WTC11 (cell line): ENCODE measurements at regions not wholly inside any gene's neighbourhood (a gene's known extent, or its start where the extent isn't known, plus 50 kb on each side); places are given as distances from the start of the nearest gene placed in this dataset.

ENCODE experiments used
- ATAC-seq: fragments of 200-7000 bp; cut with Tn5 transposase; 2 replicates; pipeline ENCODE4 v1.10.0; 2021; ENCODE audit warnings: mild to moderate bottlenecking, moderate library complexity
- CTCF ChIA-PET: fragments of 300-600 bp; sonication (Branson Sonifier 250); formaldehyde crosslinking; loops from one replicate; lab custom pipeline; 2021; ENCODE audit warnings: antibody characterized with exemption; lab: Charles Lee
- POLR2A ChIA-PET: fragments of 350-600 bp; sonication (Branson Sonifier 250); formaldehyde crosslinking; loops from one replicate; lab custom pipeline; 2021; ENCODE audit warnings: antibody characterized with exemption; lab: Charles Lee
- DNase-seq: peaks from one replicate; pipeline ENCODE4 v3.0.0; 2021; ENCODE audit warnings: low spot score
- H3K27ac Mint-ChIP-seq: 2 replicates; pipeline ENCODE4 v1.8.0; 2021; ENCODE audit warnings: mixed read lengths
- H3K27me3 Mint-ChIP-seq: 2 replicates; pipeline ENCODE4 v1.8.0; 2021; ENCODE audit warnings: low read depth, mild to moderate bottlenecking, moderate library complexity, mixed read lengths
- H3K36me3 Mint-ChIP-seq: 2 replicates; pipeline ENCODE4 v1.8.0; 2021; ENCODE audit warnings: mixed read lengths
- H3K4me1 Mint-ChIP-seq: 2 replicates; pipeline ENCODE4 v1.8.0; 2022; ENCODE audit warnings: mixed read lengths
- H3K4me3 Mint-ChIP-seq: 2 replicates; pipeline ENCODE4 v1.8.0; 2021; ENCODE audit warnings: mild to moderate bottlenecking, moderate library complexity, mixed read lengths
- H3K9me3 Mint-ChIP-seq: 2 replicates; pipeline ENCODE4 v1.8.0; 2021; ENCODE audit warnings: mixed read lengths
- ATF2 ChIP-seq: sonication (generic); formaldehyde crosslinking; IDR thresholded peaks from 2 replicates; pipeline ENCODE4 v1.8.1; 2022; ENCODE audit warnings: low read depth, missing genetic modification reagents, borderline replicate concordance
- CBFB ChIP-seq: sonication (generic); formaldehyde crosslinking; IDR thresholded peaks from 2 replicates; pipeline ENCODE4 v1.8.1; 2022; ENCODE audit warnings: mild to moderate bottlenecking, low read depth, missing genetic modification reagents
- E2F1 ChIP-seq: sonication (generic); formaldehyde crosslinking; IDR thresholded peaks from 2 replicates; pipeline ENCODE4 v1.8.0; 2022; ENCODE audit warnings: mild to moderate bottlenecking, missing genetic modification reagents
- ETV6 ChIP-seq: sonication (generic); formaldehyde crosslinking; IDR thresholded peaks from 2 replicates; pipeline ENCODE4 v1.8.1; 2022; ENCODE audit warnings: mild to moderate bottlenecking, missing genetic modification reagents
- GABPB1 ChIP-seq: sonication (generic); formaldehyde crosslinking; IDR thresholded peaks from 2 replicates; pipeline ENCODE4 v1.8.1; 2023; ENCODE audit warnings: mild to moderate bottlenecking, missing genetic modification reagents
- MAX ChIP-seq: sonication (generic); formaldehyde crosslinking; IDR thresholded peaks from 2 replicates; pipeline ENCODE4 v1.8.0; 2022; ENCODE audit warnings: mild to moderate bottlenecking, missing genetic modification reagents
- MYBL2 ChIP-seq: sonication (generic); formaldehyde crosslinking; IDR thresholded peaks from 2 replicates; pipeline ENCODE4 v1.8.1; 2023; ENCODE audit warnings: mild to moderate bottlenecking, moderate library complexity, missing genetic modification reagents
- OVOL2 ChIP-seq: fragments of 250-450 bp; sonication (Bioruptor Pico); IDR thresholded peaks from 2 replicates; pipeline ENCODE4 v1.9.0; 2021; ENCODE audit warnings: mild to moderate bottlenecking, borderline replicate concordance
- PREB ChIP-seq: sonication (generic); formaldehyde crosslinking; IDR thresholded peaks from 2 replicates; pipeline ENCODE4 v1.8.1; 2022; ENCODE audit warnings: mild to moderate bottlenecking, missing genetic modification reagents, moderate library complexity, borderline replicate concordance
- STAT6 ChIP-seq: sonication (generic); formaldehyde crosslinking; conservative IDR thresholded peaks from 2 replicates; pipeline ENCODE4 v1.8.1; 2023; ENCODE audit warnings: mild to moderate bottlenecking, low read depth, missing genetic modification reagents, moderate library complexity
- ZMAT4 ChIP-seq: fragments of 250-450 bp; sonication (Bioruptor Pico); IDR thresholded peaks from 2 replicates; pipeline ENCODE4 v1.9.0; 2021; ENCODE audit warnings: mild to moderate bottlenecking
- ZNF121 ChIP-seq: sonication (generic); formaldehyde crosslinking; IDR thresholded peaks from 2 replicates; pipeline ENCODE4 v1.8.0; 2023; ENCODE audit warnings: missing genetic modification reagents
- ZNF263 ChIP-seq: sonication (generic); formaldehyde crosslinking; IDR thresholded peaks from 2 replicates; pipeline ENCODE4 v1.8.1; 2022; ENCODE audit warnings: low read depth, mild to moderate bottlenecking, moderate library complexity, missing genetic modification reagents
- ZNF425 ChIP-seq: fragments of 250-450 bp; sonication (Bioruptor Pico); conservative IDR thresholded peaks from 2 replicates; pipeline ENCODE4 v1.9.0; 2021; ENCODE audit warnings: mild to moderate bottlenecking

- no peak for TF ChIP-seq ZNF425 (CRISPR knock-in tag)
- no peak for TF ChIP-seq ETV6 (CRISPR knock-in tag)
- TF ChIP-seq GABPB1 (CRISPR knock-in tag), result no peak
- TF ChIP-seq MYBL2, result no peak
Observed at GRCh38 chr5:28561522-28561921, 1523.1 kb upstream of the CDH9 start (continued).

GRCh38 chr5:28558196-28558595, 1519.8 kb upstream of the CDH9 start:
- ChIA-PET POLR2A (no interaction called here), CTCF (no interaction called here)
- ATAC-seq, result no peak

More at GRCh38 chr5:28558196-28558595, 1519.8 kb upstream of the CDH9 start:
- Mint-ChIP-seq H3K27me3 (peaks cover 2% of the 10 kb centered on the region; the same call in 1 of the 2 replicates), H3K27ac (no peak overlapping the region), H3K9me3 (peaks cover 19% of the 10 kb centered on the region), H3K4me1 (no peaks in the 10 kb centered on the region), H3K4me3 (no peak overlapping the region), H3K36me3 (no peaks in the 10 kb centered on the region)
- no peak for DNase-seq
- TF ChIP-seq ZMAT4 (CRISPR knock-in tag), result no peak
- TF ChIP-seq ATF2 (CRISPR knock-in tag), result no peak
- TF ChIP-seq ZNF263 (CRISPR knock-in tag), result no peak
- TF ChIP-seq OVOL2, result no peak
- TF ChIP-seq CBFB (CRISPR knock-in tag), result no peak
- TF ChIP-seq STAT6, result no peak
- TF ChIP-seq MAX (CRISPR knock-in tag), result no peak
- no peak for TF ChIP-seq PREB (CRISPR knock-in tag)
- no peak for TF ChIP-seq E2F1 (CRISPR knock-in tag)
- no peak for TF ChIP-seq ZNF121
